ENCODE measurements at regions not wholly inside any gene's neighbourhood (a gene's known extent, or its start where the extent isn't known, plus 50 kb on each side); places are given as distances from the start of the nearest gene placed in this dataset.

GRCh38 chr2:150355440-150355839, 132.0 kb downstream of the RND3 start:
- TF ChIP-seq CTCF (IDR thresholded peaks at IDR 0.05; ENCODE audit: low read depth, low read length) = no peak

GRCh38 chr2:150353376-150353775, 134.1 kb downstream of the RND3 start:
- TF ChIP-seq CTCF (IDR thresholded peaks at IDR 0.05; ENCODE audit: low read depth, low read length) = no peak
- DNase-seq (ENCODE audit: extremely low read depth, low read depth) = no peak

More at GRCh38 chr2:150355440-150355839, 132.0 kb downstream of the RND3 start:
- DNase-seq (ENCODE audit: extremely low read depth, low read depth) = no peak

- no peak for DNase-seq (ENCODE audit: extremely low read depth, low read depth)
- TF ChIP-seq CTCF (IDR thresholded peaks at IDR 0.05; ENCODE audit: low read depth, low read length) = no peak
Observed at GRCh38 chr2:150351922-150352321, 135.5 kb downstream of the RND3 start.

GRCh38 chr2:150350500-150350899, 137.0 kb downstream of the RND3 start:
- DNase-seq (ENCODE audit: extremely low read depth, low read depth) = no peak
- no peak for TF ChIP-seq CTCF (IDR thresholded peaks at IDR 0.05; ENCODE audit: low read depth, low read length)

- TF ChIP-seq CTCF (IDR thresholded peaks at IDR 0.05; ENCODE audit: low read depth, low read length) = no peak
- no peak for DNase-seq (ENCODE audit: extremely low read depth, low read depth)
Observed at GRCh38 chr2:150346806-150347205, 140.7 kb downstream of the RND3 start.

GRCh38 chr2:150341982-150342680, 145.3 kb downstream of the RND3 start:
- TF ChIP-seq CTCF (IDR thresholded peaks at IDR 0.05; ENCODE audit: low read depth, low read length) = no peak
- DNase-seq (ENCODE audit: extremely low read depth, low read depth) = no peak

- TF ChIP-seq CTCF (IDR thresholded peaks at IDR 0.05; ENCODE audit: low read depth, low read length) = no peak
- peak; percentile 30 for DNase-seq (ENCODE audit: extremely low read depth, low read depth)
Observed at GRCh38 chr2:150339951-150340350, 147.5 kb downstream of the RND3 start.
